ENCODE measurements at regions not wholly inside any gene's neighbourhood (a gene's known extent, or its start where the extent isn't known, plus 50 kb on each side); places are given as distances from the start of the nearest gene placed in this dataset.

DNA sequence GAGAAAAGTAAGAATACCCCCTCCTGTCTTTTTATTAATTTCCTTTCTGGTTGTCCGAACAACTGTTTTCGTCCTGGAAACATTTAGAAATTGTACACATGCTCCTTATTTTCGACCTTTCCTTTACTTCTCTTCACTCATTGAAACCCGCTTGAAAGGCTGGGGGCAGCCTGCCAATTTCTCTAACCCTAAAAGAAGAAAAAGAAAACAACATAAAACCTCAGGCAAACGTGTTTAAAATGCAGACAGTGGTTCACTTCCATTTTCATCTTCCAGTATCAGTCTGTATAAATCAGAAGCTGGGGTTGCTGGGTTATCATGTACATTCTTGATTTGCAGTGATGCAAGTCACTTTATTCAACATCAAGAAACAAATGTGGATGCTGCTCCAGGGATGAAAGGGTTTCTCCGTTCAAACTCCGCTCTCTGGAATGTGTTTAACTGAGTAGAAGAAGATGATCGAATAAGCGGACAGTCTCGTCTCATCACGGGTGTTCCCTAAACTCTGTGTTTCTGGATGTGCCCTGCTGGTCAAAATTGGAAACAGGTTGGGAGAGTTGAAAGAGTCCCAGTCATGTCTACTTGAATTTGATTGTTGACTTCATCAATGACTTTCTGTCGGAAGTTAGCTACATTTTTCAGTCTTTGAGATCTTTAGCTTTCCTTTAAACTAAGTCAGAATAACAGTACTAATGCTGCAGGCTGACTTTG lies 1042.2 kb downstream of the BCL11B start:
- DNase-seq: no peak
- TF ChIP-seq GATA1 (IDR thresholded peaks at IDR 0.05; ENCODE audit: low read depth, low read length) (no peak), POLR2A (IDR thresholded peaks at IDR 0.05; ENCODE audit: low read length) (no peak)

DNA sequence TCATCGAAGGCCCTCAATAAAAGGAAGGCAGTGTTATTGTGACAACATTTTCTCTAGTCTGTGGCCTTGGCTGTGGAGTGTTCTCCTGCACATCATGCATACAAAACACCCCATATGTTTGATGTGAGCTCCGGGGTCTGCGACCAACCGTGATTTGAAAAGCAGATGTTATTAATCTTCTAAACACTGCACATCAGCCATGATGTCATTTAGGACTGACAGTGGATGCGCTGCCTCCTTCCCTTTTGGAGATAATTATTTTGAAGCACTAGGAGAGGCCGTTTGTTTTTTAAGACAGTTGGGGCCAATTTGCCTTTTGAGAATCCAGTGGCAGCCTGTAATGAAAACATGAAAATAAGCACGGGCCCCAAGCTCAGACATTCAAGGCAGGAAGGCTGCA lies 1041.6 kb downstream of the BCL11B start:
- TF ChIP-seq POLR2A (IDR thresholded peaks at IDR 0.05; ENCODE audit: low read length): no peak
- TF ChIP-seq GATA1 (IDR thresholded peaks at IDR 0.05; ENCODE audit: low read depth, low read length): no peak
- no peak for DNase-seq

DNA sequence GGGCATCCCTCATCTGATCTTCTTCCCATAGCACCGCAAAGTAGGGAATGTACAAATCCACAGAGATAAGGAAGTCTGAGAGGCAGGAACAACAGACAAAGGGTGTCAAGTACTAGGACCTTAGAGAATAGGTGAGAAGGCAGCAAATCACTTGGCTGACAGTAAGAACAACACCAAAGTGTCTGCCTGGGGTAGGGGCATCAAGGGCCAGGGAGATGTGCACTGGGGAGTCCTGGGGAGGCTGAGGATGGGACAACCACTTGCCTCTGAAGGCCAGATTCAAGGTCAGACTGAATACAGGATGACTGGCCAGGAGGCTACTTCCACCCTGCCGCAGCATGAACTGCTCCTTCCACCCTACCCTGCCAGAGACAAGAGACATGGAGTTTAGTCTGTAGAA lies 1040.8 kb downstream of the BCL11B start:
- no peak for TF ChIP-seq GATA1 (IDR thresholded peaks at IDR 0.05; ENCODE audit: low read depth, low read length)
- TF ChIP-seq POLR2A (IDR thresholded peaks at IDR 0.05; ENCODE audit: low read length): no peak
- DNase-seq: no peak

DNA sequence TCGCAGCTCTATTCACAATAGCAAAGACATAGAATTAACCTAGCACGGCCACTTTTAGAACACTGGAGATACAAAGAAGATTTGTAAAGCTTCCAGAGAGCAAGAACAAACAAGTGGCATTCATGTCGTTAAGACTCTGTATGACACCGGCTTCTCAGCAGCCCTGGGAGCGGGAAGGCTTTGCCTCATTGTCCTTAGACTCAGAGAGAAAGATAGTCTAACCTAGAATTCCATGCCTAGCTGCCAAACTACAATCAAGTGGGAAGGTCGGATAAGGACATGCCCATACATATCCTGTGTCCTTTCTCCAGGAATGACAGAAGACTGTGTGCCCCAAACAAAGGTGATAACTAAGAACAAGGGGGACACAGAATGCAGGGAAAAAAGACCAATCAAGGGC lies 1038.3 kb downstream of the BCL11B start:
- no peak for DNase-seq
- TF ChIP-seq POLR2A (IDR thresholded peaks at IDR 0.05; ENCODE audit: low read length): no peak
- no peak for TF ChIP-seq GATA1 (IDR thresholded peaks at IDR 0.05; ENCODE audit: low read depth, low read length)

DNA sequence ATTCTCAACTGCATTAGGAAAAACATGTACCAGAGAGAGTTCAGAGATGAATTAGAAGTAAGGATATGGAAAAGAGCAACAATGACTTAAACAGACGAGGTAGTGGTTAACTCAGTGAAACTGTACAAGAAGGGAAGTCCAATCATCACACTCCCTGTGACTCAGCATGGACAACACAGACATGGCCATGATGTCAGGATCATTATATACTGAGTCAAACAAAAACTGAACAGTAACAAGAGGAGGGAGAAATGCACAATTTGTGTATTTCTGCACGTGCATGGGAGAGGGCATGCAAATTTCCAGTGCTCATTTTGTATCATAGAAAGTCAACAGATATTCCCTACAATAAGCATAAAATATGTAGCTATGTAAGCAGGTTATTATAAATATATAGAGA lies 1037.8 kb downstream of the BCL11B start:
- no peak for DNase-seq
- TF ChIP-seq POLR2A (IDR thresholded peaks at IDR 0.05; ENCODE audit: low read length) (no peak), GATA1 (IDR thresholded peaks at IDR 0.05; ENCODE audit: low read depth, low read length) (no peak)

DNA sequence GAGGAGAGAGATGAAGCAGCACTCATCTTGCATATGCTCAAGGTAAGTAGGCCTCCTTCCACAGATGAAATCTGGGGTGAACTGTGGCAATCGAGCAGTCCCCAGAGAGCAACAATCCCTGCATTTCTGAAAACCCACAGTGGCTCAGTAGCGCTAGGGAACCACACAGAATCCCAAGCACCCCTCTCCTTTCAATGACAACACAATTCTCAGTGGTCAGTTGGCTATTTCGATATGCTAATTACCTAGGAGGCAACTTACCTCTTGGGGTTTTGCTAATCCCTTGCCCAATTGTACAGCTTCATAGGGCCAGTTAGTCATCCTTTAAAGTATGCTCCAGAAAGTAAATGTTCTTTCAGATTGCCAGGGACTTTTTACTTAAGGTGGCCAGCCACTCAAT lies 1035.7 kb downstream of the BCL11B start:
- DNase-seq: no peak
- TF ChIP-seq POLR2A (IDR thresholded peaks at IDR 0.05; ENCODE audit: low read length) (no peak), GATA1 (IDR thresholded peaks at IDR 0.05; ENCODE audit: low read depth, low read length) (no peak)

DNA sequence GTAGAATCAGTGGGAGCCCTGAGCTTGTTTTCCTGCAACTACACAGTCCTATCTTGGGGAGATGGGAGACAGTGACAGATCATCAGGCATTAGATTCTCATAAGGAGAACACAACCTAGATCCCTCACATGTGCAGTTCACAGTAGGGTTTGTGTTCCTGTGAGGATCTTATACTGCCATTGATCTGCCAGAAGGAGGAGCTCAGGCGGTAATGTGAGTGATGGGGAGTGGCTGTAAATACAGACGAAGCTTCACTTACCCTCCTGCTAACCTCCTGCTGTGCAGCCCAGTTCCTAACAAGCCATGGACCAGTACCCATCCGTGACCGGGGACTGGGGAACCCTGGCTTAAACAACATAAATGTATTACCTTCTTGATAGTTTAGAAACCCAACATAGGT lies 1034.1 kb downstream of the BCL11B start:
- no peak for TF ChIP-seq POLR2A (IDR thresholded peaks at IDR 0.05; ENCODE audit: low read length)
- no peak for TF ChIP-seq GATA1 (IDR thresholded peaks at IDR 0.05; ENCODE audit: low read depth, low read length)
- DNase-seq: no peak

DNA sequence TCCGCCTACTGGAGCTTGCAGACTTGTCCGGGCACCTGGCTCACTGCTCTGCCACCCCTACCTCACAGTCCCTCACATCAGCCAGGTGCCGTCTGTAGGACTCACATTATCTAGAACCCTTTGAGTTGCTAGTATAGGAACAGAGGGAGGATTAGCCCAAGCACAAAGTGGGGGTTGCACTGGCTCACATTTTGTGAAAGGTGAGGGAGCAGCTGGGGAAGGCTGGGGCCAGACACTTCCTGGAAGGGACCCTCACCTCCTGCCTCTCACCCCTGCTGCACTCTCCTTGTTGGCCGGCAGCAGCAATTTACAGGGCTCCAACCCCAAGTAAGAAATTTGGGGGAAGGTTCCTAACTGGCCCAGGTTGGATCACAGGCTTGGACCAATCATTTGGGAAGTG lies 1031.6 kb downstream of the BCL11B start:
- no peak for DNase-seq
- no peak for TF ChIP-seq POLR2A (IDR thresholded peaks at IDR 0.05; ENCODE audit: low read length)
- no peak for TF ChIP-seq GATA1 (IDR thresholded peaks at IDR 0.05; ENCODE audit: low read depth, low read length)

DNA sequence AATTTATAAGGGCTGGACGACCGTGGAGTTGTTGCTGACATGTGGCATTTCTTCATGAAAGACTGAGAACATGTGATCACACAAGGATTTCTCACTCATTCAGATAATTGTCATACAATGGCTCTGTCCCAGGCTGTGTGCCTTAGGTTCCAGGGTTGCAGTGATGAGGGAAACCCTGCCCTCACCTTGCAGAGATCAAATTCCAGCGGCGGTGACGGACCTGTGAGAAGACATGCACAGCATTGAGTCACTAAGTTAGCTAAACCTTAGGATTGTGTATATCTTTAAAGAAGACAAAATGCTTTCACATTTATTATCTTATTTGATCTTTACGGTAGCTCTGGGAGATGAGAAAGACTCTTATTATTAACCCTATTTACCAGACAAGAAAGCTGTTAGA lies 1029.1 kb downstream of the BCL11B start:
- TF ChIP-seq GATA1 (IDR thresholded peaks at IDR 0.05; ENCODE audit: low read depth, low read length) (no peak), POLR2A (IDR thresholded peaks at IDR 0.05; ENCODE audit: low read length) (no peak)
- DNase-seq: no peak

DNA sequence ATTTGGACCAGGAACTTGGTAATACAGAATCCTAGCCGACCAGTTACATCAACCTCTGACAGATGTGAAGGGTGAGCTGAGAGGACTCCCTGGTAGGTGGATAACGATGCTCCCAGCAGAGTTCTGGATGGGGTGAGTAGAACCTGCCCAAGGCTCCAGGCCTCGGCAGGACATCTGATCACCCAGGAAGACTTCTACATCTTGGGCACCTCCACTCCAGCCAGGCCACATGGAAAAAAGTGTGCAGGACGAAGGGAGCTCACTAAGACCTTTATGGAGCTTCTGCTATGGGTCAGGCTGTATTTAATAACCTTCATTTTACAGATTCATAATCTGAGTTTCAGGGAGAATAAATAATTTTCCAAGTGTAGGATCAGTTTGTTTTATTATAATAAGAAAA lies 1028.7 kb downstream of the BCL11B start:
- TF ChIP-seq GATA1 (IDR thresholded peaks at IDR 0.05; ENCODE audit: low read depth, low read length): no peak
- TF ChIP-seq POLR2A (IDR thresholded peaks at IDR 0.05; ENCODE audit: low read length): no peak
- no peak for DNase-seq

DNA sequence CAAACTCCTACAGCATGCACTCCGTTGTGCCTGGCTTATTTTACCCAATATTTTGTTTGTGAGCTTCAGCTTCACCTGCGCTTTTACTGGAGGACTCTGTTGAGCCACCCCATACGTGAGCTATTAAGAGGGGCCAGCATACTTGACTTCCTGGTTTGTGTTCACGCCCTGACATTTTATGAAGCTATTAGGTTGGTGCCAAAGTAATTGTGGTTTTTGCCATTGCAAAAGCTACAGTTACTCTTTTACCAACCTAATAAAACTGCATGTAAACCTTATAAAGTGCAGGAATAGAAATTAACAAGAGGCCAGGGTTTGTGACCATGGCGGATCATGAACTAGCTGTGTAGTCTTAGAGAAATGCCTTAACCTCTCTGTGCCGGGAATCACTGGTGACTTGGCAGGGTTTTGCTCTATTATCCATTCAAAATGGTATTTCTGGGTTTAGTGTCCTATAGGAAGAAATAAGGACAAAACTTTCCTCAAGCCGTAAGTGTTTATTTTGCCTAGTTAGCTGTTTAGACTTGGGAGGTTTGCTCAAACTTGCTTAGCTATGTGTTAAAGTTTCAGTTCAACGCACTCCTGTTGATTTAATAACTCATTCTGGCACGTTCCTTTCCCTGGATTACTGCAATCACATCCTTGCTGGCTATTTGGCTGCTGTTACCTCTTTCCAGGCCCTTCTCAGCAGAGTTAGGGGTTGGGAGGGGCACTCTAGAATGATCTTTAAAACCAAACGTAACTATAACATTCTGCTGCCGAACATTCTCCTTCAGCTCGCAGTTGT lies 1027.6 kb downstream of the BCL11B start:
- TF ChIP-seq GATA1 (IDR thresholded peaks at IDR 0.05; ENCODE audit: low read depth, low read length) (no peak), POLR2A (IDR thresholded peaks at IDR 0.05; ENCODE audit: low read length) (no peak)
- no peak for DNase-seq

DNA sequence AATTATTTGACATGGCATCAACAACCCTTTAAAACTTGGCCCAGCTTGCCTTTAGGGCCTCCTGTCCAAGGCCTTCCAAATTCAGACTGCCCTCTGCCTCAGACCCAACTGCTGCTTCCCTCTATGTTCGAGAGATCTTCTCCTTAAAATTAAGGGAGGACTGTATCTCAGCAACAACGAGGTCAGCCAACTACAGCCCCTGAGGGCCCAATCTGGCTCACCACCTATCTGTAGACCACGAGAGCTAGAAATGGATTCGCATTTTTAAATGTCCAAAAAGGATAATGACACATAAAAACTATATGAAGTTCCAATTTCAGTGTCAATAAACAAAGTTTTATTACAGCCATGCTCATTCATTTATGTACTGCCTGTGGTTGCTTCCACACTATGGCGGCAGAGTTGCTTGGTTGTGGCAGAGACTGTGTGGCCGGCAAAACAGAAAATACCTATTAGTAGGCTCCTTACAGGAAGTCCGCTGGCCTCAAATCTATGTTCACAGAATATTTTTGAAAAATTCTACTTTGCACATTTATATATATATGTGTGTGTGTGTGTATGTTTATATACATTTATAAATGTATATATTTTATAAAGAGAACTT lies 1026.9 kb downstream of the BCL11B start:
- DNase-seq: no peak
- TF ChIP-seq POLR2A (IDR thresholded peaks at IDR 0.05; ENCODE audit: low read length): no peak
- no peak for TF ChIP-seq GATA1 (IDR thresholded peaks at IDR 0.05; ENCODE audit: low read depth, low read length)

DNA sequence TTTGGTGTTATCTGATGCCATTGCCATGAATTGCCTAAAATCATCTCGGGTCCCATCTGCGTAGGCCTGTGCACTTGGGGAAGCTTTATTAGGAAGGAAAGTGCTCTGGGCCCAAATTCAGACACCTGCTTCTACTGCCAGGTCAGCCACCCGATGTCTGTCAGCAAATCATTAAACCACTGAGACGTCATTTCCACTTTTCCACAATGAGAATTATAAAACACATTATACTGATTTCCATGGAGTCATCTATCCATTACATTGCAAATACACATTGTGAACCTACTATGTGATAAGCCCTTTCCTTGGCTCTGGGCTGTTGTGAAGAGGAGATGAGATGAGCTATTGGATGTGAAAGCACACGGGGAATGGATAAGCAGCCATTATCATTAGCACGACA lies 1022.9 kb downstream of the BCL11B start:
- DNase-seq: no peak
- TF ChIP-seq GATA1 (IDR thresholded peaks at IDR 0.05; ENCODE audit: low read depth, low read length) (no peak), POLR2A (IDR thresholded peaks at IDR 0.05; ENCODE audit: low read length) (no peak)

DNA sequence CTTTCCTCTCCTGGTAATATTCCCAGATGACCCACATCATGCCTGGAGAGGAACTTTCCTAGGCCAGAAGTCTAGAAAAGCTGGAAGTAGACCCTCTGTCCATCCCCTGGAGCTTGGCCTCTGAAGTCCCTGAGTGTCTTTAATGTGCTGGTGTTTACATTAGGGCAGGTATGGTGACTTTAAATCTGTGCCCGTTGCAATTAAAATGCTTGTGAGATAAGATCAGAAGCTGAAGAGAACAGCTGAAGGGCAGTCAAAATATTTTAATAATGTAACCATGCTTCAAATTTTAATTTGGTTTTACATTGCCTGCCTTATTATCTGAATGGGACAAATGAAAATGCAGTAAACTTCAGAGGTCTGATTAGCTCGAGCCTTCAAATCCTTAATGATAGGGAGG lies 1022.5 kb downstream of the BCL11B start:
- DNase-seq: no peak
- TF ChIP-seq GATA1 (IDR thresholded peaks at IDR 0.05; ENCODE audit: low read depth, low read length) (no peak), POLR2A (IDR thresholded peaks at IDR 0.05; ENCODE audit: low read length) (no peak)

DNA sequence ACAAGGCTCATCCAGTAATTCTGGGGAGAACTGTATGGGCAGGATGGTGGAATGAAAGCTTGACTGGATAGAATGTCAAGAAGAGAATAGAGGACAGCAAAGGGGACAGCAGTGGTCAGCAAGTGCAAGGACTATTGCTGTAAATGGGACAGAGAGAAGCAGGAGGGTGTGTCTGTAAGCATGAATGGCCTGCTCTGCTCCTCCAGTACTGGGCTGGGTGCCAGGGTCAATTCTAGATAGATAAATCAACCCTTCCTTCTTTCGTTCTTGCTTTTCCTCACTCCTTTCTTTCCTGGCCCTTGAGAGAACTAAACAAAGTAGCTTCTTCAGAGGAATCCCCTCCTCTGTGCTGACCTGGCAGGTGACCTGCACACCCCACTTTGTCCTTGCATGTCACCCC lies 1019.2 kb downstream of the BCL11B start:
- no peak for DNase-seq
- no peak for TF ChIP-seq GATA1 (IDR thresholded peaks at IDR 0.05; ENCODE audit: low read depth, low read length)
- TF ChIP-seq POLR2A (IDR thresholded peaks at IDR 0.05; ENCODE audit: low read length): no peak

Measured in erythroblast (primary cell).